NCI-H128 (cell line): ENCODE measurements at regions not wholly inside any gene's neighbourhood (a gene's known extent, or its start where the extent isn't known, plus 50 kb on each side); places are given as distances from the start of the nearest gene placed in this dataset.

Experiments used
- DNase-seq: peaks from one replicate; lab custom pipeline; 2025; ENCODE audit not compliant: unreplicated experiment; lab: John Stamatoyannopoulos, UW

GRCh38 chr16:65500919-65501318, 379.1 kb upstream of the CDH11 start:
- DNase-seq: no peak

- DNase-seq: no peak
These were observed 378.1 kb upstream of the CDH11 start for GRCh38 chr16:65500007-65500406.

GRCh38 chr16:65499566-65499965, 377.7 kb upstream of the CDH11 start:
- no peak for DNase-seq

GRCh38 chr16:65497571-65497970, 375.7 kb upstream of the CDH11 start:
- no peak for DNase-seq

- no peak for DNase-seq
These were observed 373.2 kb upstream of the CDH11 start for GRCh38 chr16:65495106-65495505.

- no peak for DNase-seq
These were observed 372.7 kb upstream of the CDH11 start for GRCh38 chr16:65494609-65495008.

GRCh38 chr16:65494080-65494479, 372.2 kb upstream of the CDH11 start:
- DNase-seq: no peak

GRCh38 chr16:65490286-65490685, 368.4 kb upstream of the CDH11 start:
- DNase-seq: no peak

GRCh38 chr16:65489531-65490023, 367.7 kb upstream of the CDH11 start:
- no peak for DNase-seq

- DNase-seq: no peak
These were observed 365.4 kb upstream of the CDH11 start for GRCh38 chr16:65487231-65487630.

GRCh38 chr16:65481956-65482355, 360.1 kb upstream of the CDH11 start:
- DNase-seq: no peak

GRCh38 chr16:65480281-65481091, 358.6 kb upstream of the CDH11 start:
- DNase-seq: no peak

GRCh38 chr16:65476448-65476955, 354.6 kb upstream of the CDH11 start:
- DNase-seq: no peak

GRCh38 chr16:65473699-65474098, 351.8 kb upstream of the CDH11 start:
- no peak for DNase-seq

GRCh38 chr16:65469116-65469515, 347.3 kb upstream of the CDH11 start:
- no peak for DNase-seq

GRCh38 chr16:65468133-65468532, 346.3 kb upstream of the CDH11 start:
- DNase-seq: no peak

- DNase-seq: no peak
These were observed 341.9 kb upstream of the CDH11 start for GRCh38 chr16:65463652-65464260.

- DNase-seq: no peak
These were observed 335.2 kb upstream of the CDH11 start for GRCh38 chr16:65457084-65457483.

GRCh38 chr16:65455761-65456160, 333.9 kb upstream of the CDH11 start:
- DNase-seq: no peak

GRCh38 chr16:65453646-65454045, 331.8 kb upstream of the CDH11 start:
- DNase-seq: no peak

GRCh38 chr16:65449526-65449925, 327.7 kb upstream of the CDH11 start:
- DNase-seq: no peak

GRCh38 chr16:65446427-65446826, 324.6 kb upstream of the CDH11 start:
- DNase-seq: no peak
